MG63 (cell line): ENCODE measurements at regions not wholly inside any gene's neighbourhood (a gene's known extent, or its start where the extent isn't known, plus 50 kb on each side); places are given as distances from the start of the nearest gene placed in this dataset.

Experiments
- DNase-seq: peaks from one replicate; pipeline ENCODE4 v3.0.0-alpha.2; 2020
- H3K27me3 ChIP-seq: fragments of 250-450 bp; sonication (Bioruptor Pico); 2 replicates; pipeline ENCODE4 v1.5.1; 2020; ENCODE audit warnings: mild to moderate bottlenecking, moderate library complexity
- H3K36me3 ChIP-seq: fragments of 250-450 bp; sonication (Bioruptor Pico); 2 replicates; pipeline ENCODE4 v1.5.1; 2020; ENCODE audit warnings: mild to moderate bottlenecking, moderate library complexity
- H3K4me3 ChIP-seq: fragments of 250-450 bp; sonication (Bioruptor Pico); 2 replicates; pipeline ENCODE4 v1.5.1; 2020; ENCODE audit warnings: mild to moderate bottlenecking, moderate library complexity
- H3K9me3 ChIP-seq: fragments of 250-450 bp; sonication (Bioruptor Pico); 2 replicates; pipeline ENCODE4 v1.5.1; 2020; ENCODE audit warnings: mild to moderate bottlenecking, moderate library complexity

DNA sequence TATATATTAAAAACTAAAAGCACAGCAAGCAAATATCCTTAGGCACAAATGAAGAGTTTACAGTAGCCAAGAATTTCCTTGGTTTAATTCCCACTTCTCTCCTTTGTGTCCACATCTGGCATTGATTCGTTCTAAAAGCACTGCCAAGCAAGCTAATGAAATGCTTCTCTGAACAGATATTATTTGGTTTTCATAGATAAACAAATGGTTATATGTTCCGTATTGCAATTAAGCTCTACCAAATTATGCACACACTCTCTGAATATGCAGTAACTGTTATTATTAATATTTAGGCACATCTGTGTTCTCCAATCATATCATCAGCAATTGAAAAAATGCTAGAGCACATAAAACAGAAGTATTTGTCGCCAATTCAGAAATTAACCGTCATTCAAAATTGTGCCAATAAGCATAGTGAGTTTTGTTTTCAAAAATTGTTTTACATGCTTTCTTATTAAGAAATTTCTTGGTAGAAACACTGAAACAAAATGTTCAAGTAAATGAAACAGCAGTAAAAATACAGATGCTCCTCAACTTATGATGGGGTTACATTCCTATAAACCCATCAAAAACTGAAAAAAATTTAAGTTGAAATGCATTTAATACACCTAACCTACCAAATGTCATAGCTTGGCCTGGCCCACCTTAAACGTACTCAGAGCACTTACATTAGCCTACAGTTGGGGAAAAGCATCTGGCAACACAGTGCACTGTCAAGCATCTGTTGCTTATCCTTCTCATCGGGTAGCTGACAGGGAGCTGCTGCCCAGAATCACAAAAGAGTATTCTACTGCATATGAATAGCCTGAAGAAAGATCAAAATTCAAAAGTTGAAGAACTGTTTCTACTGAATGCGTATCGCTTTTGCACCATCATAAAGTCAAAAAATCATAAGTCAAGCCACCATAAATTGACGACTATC is 2134.7 kb downstream of the PCDH9 start:
- no peak for DNase-seq
- H3K9me3 ChIP-seq: no peaks in the 10 kb centered on the region
- H3K27me3 ChIP-seq: no peaks in the 10 kb centered on the region
- H3K4me3 ChIP-seq: no peak overlapping the region
- no peaks in the 10 kb centered on the region for H3K36me3 ChIP-seq

DNA sequence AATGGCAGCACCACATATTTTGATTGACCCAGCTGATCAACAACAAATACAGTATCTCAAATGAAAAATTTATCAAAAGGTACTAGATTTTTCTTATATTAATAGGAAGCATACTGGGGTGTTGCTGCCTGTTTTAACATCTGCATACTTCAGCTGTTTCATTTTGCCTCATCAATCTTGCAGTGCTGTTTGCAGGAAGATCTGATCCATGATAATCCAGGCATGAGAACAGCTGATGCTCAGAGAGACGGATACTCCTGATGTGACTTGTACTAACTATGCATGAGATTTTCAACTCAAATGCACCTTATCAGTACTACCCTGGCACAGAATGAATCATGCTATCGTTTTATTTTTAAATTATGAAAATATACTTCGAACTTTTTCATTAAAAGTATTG is 2136.8 kb downstream of the PCDH9 start:
- Histone ChIP-seq H3K4me3 (no peak overlapping the region), H3K27me3 (no peaks in the 10 kb centered on the region), H3K36me3 (no peaks in the 10 kb centered on the region), H3K9me3 (no peaks in the 10 kb centered on the region)
- no peak for DNase-seq

DNA sequence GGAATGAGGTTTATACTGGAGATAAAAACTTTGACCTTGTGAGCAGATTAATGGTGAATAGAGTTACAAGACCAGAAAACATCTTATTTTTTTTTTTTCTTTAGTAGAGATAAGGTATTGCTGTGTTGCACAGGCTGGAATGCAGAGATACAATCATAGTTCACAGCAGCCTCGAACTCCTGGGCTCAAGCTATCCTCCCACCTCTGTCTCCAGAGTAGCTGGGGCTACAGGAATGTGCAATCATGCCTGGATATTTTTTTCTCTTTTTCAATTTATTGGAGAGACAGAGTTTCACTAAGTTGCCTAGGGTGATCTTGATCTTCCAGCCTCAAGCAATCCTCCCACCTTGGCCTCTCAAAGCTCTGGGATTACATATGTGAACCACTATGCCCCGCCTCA is 2139.1 kb downstream of the PCDH9 start:
- no peaks in the 10 kb centered on the region for H3K36me3 ChIP-seq
- no peak for DNase-seq
- H3K27me3 ChIP-seq: no peaks in the 10 kb centered on the region
- no peaks in the 10 kb centered on the region for H3K9me3 ChIP-seq
- no peak overlapping the region for H3K4me3 ChIP-seq

DNA sequence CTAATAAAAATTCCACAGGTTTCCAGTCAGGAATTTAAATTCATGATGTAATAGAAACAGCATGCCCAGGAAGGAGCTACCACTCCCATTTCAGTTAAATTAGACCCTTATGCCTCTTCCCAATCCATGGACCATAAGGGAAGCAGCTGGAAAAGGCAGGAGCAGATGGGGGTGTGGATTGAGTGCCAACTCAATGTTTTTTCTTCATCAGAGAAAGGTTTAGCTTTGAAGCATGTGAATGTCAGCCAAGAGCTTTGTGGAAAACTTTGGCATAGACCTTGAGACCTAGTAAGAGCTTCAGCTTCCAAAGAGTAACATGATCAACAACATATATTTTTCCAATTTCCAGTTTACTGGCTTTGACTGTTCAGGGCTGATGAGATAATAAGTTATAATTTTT is 2139.9 kb downstream of the PCDH9 start:
- H3K9me3 ChIP-seq: no peaks in the 10 kb centered on the region
- H3K36me3 ChIP-seq: no peaks in the 10 kb centered on the region
- H3K4me3 ChIP-seq: no peak overlapping the region
- no peak for DNase-seq
- H3K27me3 ChIP-seq: no peaks in the 10 kb centered on the region

DNA sequence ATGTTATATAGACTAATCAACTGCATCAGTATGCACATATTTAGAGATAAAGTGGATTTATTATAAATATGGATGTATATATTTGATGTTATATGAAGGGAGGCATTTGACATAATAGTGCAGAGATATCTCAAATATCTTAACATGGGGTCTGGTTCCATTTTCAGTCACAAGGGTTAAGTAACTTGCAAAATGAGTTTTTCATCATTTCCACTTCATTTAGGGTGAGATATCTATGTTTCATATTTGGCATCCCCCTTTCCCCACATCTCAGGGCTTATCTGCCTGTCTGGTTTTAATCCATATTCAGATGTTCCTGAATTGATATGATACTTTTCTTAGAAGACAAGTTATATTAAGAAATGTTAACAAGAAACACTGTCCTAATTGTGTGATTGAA is 2141.2 kb downstream of the PCDH9 start:
- Histone ChIP-seq H3K27me3 (no peaks in the 10 kb centered on the region), H3K4me3 (no peak overlapping the region), H3K36me3 (no peaks in the 10 kb centered on the region), H3K9me3 (no peaks in the 10 kb centered on the region)
- no peak for DNase-seq

DNA sequence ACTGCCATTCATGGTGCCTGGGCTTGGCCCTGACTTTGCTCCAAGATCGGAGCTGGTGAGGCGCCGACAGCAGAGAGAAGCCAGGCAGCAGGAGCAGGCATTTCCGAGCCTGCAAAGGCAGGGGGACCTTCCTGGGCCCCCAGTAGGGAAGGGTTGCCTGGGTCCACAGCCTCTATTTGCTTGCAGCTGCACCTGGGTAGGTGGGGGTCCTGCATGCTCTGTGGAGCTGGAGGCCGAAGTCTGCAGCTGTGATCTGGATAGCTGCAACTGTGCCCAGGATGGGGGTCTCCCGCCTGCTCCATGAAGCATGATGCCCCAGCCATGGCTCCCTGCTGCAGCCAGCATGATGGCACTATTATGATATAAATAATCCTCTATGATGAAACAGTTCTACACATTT is 2144.2 kb downstream of the PCDH9 start:
- Histone ChIP-seq H3K27me3 (no peaks in the 10 kb centered on the region), H3K4me3 (no peak overlapping the region), H3K36me3 (no peaks in the 10 kb centered on the region), H3K9me3 (no peaks in the 10 kb centered on the region)
- DNase-seq: no peak

DNA sequence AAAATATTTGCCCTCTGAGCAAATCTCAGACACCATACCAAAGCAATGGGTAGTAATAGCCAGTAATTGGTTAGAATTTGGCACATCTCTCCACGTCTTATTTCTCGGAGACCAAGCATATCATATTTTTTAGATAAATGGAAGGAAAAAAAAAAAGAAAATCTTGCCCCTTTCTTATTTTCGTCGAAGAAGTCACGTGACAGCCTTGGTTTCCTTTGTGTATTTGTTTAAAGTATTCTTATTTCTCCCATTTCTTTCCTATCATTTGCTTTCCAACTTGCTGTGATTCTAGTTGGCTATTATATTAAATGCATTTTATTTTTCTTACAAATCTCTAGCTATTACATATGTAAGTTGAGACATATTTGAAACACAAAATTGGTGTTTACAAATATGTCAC is 2155.9 kb downstream of the PCDH9 start:
- H3K4me3 ChIP-seq: no peak overlapping the region
- H3K27me3 ChIP-seq: no peaks in the 10 kb centered on the region
- no peaks in the 10 kb centered on the region for H3K36me3 ChIP-seq
- DNase-seq: no peak
- H3K9me3 ChIP-seq: no peaks in the 10 kb centered on the region

DNA sequence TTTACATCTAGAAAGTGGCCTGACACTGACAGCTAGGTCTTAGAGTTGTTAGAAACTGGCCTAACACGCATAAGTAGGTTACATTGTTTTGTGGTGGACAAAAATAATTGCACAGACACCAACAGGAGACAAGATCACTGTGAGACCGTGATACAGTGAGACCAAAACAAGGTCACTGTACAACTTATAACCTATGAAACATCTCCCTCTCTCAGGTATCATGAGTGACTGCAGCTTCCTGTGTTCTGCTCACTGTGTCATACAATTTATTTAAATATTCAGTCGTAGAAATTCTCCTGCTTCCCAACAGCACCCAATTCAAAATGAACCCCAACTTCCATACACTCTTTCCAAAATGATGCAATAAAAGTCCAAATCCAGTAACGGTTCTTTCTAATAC is 2165.2 kb downstream of the PCDH9 start:
- DNase-seq: no peak
- Histone ChIP-seq H3K9me3 (no peaks in the 10 kb centered on the region), H3K27me3 (no peaks in the 10 kb centered on the region), H3K4me3 (no peak overlapping the region), H3K36me3 (no peaks in the 10 kb centered on the region)

DNA sequence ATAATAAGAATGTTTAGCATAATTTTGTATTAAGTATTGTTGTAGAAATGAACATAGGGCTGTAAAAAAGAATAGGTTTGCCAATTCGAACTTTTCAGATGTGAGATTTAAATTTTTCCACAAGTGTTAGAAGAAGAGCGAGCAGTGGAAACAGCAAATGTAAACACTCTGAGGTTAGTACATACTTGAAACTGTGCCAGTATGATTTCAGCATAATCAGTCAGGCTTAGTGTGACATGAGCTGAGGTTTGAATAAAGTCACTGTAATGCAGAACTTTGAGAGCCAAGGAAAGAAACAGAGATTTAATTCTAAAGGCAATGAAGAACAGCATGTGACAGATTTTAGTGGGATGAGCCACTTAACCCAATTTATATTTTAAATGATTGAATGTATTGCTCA is 2166.4 kb downstream of the PCDH9 start:
- Histone ChIP-seq H3K9me3 (no peaks in the 10 kb centered on the region), H3K4me3 (no peak overlapping the region), H3K27me3 (no peaks in the 10 kb centered on the region), H3K36me3 (no peaks in the 10 kb centered on the region)
- no peak for DNase-seq

DNA sequence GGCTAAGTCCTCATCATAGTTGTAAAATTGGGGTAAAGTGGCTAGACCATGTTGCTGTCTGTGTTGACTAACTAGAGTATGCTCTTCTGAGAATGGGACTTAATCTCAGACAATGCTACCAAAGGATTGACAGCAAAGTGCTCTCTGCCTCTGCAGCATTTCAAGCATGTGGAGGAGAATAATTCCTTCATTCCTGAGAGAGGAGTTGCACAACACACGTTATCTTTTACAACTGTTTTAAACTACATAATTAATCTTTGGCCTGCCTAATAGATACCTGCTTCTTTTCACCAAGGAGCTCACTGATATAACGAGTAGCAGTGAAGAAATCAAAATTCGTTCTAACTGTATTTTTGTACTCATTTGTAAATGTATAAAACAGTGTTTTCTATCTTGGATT is 2172.2 kb downstream of the PCDH9 start:
- no peaks in the 10 kb centered on the region for H3K27me3 ChIP-seq
- H3K36me3 ChIP-seq: no peaks in the 10 kb centered on the region
- H3K9me3 ChIP-seq: peaks cover 5% of the 10 kb centered on the region
- no peak for DNase-seq
- H3K4me3 ChIP-seq: no peak overlapping the region

DNA sequence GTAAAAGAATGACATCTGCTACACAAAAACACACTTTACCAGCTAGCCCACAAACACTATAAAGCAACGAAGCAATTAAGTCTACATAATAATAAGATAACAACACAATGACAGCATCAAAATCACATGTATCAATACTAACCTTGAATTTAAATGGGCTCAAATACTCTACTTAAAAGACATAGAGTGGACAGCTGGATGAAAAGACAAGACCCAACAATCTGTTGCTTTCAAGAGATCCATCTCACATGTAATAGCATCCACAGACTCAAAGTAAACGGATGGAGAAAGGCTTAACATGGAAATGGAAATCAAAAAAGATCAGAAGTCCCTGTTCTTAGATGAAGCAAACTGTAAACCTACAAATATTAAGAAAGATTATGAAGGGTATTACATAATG is 2175.9 kb downstream of the PCDH9 start:
- Histone ChIP-seq H3K36me3 (no peaks in the 10 kb centered on the region), H3K27me3 (no peaks in the 10 kb centered on the region), H3K9me3 (peaks cover 5% of the 10 kb centered on the region), H3K4me3 (no peak overlapping the region)
- DNase-seq: no peak

DNA sequence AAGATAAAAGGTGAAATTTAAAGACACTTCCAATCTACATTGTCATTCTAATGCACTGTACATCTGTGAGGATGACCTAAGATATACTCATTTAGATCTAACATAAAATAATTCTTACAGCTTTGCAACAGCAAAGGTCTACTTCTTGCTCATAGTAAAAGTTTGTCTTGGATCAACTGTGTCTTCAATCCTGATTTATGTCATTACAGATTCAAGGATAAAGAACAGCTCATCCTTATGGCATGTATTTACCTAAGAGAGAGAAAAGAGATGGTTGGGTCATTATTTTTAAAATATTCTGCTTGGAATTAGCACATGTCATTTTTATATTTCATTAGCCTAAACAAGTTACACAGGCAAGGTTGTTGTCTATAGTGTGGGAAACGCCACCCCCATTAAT is 2193.1 kb downstream of the PCDH9 start:
- DNase-seq: no peak
- H3K27me3 ChIP-seq: no peaks in the 10 kb centered on the region
- H3K36me3 ChIP-seq: no peaks in the 10 kb centered on the region
- no peaks in the 10 kb centered on the region for H3K9me3 ChIP-seq
- no peak overlapping the region for H3K4me3 ChIP-seq

DNA sequence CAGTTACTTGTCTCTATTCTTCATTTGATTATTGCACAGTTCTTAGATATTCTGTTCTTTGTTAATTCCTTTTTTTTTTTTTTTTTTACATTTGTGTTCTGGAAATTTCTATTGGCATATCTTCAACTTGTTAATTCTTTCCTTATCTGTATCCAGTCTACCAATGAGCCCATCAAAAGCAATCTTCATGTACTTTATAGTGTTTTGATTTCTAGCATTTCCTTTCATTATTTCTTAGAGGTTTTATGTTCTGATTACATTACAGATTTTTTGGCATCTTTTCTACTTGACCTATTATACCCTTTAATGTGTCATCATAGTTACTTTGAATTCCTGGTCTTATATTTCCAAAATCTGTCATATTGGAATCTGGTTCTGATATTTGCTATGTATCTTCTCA is 2194.8 kb downstream of the PCDH9 start:
- DNase-seq: no peak
- H3K36me3 ChIP-seq: no peaks in the 10 kb centered on the region
- no peaks in the 10 kb centered on the region for H3K27me3 ChIP-seq
- no peak overlapping the region for H3K4me3 ChIP-seq
- H3K9me3 ChIP-seq: no peaks in the 10 kb centered on the region

DNA sequence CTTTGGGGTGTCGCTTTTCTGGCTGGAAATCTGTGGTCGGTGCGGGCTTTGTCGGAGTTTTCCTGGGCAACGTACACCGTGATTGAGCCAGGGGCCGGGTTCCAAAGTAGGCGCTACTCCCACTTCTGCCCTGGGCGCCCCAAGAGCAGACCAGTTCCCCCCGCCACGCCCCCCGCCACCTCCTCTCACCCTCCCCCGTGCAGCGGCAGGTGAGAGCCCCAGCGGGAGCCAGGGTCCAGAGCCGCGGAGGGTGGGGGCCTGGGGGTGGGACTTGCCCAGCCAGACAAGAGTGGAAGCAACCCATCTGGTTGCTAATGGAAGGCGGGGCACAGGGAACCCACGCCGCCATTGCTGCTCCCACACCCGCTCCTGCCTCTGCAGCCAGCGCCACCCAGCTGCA is 2195.9 kb downstream of the PCDH9 start:
- Histone ChIP-seq H3K4me3 (no peak overlapping the region), H3K36me3 (no peaks in the 10 kb centered on the region), H3K9me3 (no peaks in the 10 kb centered on the region), H3K27me3 (no peaks in the 10 kb centered on the region)
- no peak for DNase-seq

DNA sequence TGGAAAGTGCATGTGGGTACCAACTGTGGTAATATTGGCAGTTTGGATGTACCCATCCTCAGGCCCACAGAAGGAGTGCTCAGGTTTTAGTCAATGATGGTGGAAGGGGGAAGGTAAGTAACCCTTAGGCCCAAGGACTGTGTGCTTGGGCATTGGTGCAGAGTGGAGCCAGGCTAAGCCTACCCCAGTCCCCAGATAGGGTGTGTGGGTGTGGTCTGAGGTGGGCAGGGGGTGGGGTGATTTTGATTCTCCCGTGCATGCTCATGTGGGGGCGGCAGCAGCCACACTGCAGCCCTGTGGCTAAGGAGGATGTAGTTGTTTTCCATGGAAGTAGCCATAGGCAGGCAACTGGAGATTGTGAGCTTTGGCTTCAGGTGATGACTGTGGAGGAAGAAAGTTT is 2197.3 kb downstream of the PCDH9 start:
- no peak for DNase-seq

DNA sequence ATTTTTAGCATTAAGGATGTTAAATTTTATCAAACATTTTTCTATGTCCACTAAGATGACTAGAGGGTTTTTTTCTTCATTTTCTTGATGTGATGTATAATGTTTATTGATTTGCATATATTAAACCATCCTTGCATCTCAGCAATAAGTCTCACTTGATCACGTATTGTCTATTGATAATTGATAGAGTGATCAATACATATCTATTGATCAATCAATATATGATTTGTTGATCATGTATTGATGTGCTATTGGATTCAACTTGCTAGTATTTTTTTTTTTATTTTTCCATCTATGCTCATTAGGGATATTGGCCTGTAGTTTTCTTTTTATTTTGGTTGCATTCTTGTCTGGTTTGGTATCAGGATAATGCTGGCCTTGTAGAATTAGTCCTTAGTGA is 2202.0 kb downstream of the PCDH9 start:
- H3K36me3 ChIP-seq: no peaks in the 10 kb centered on the region
- H3K4me3 ChIP-seq: no peak overlapping the region
- H3K27me3 ChIP-seq: no peaks in the 10 kb centered on the region
- no peaks in the 10 kb centered on the region for H3K9me3 ChIP-seq
- DNase-seq: no peak

More for the DNA sequence above, 2197.3 kb downstream of the PCDH9 start:
- Histone ChIP-seq H3K36me3 (no peaks in the 10 kb centered on the region), H3K4me3 (no peak overlapping the region), H3K9me3 (no peaks in the 10 kb centered on the region), H3K27me3 (no peaks in the 10 kb centered on the region)

DNA sequence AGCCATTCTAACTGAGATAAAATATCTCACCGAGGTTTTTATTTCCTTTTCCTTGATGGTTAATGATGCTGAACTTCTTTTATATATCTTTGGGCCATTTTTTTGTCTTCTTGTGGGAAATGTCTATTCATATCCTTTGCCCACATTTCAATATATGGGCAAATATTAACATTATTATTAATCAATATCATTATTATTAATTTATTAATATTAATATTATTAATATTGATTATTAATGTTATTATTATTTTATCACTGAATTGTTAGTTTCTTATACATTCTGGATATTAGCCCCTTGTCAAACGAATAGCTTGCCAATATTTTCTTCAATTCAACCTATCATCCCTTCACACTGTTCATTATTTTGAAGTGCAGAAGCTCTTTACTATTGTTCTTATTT is 2203.6 kb downstream of the PCDH9 start:
- no peaks in the 10 kb centered on the region for H3K27me3 ChIP-seq
- H3K9me3 ChIP-seq: no peaks in the 10 kb centered on the region
- H3K4me3 ChIP-seq: no peak overlapping the region
- no peak for DNase-seq
- H3K36me3 ChIP-seq: no peaks in the 10 kb centered on the region

DNA sequence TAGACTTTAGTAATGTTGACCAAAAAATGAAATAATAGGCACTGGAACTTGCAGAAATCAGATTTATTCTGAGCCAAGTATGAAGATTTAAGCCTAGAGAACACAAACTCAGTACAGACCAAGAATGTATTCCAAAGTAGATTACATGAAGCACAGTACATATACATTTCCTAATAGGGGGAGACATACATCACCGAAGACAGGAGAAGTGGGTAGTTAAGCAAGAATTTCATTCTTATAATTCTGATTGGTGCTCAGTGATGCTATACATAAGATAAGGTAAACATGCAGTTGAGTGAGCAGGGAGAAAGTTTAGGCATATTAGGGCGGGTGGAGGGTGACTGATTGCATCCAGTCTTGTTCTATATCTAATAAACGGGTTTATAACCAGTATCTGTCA is 2218.8 kb downstream of the PCDH9 start:
- no peaks in the 10 kb centered on the region for H3K9me3 ChIP-seq
- H3K4me3 ChIP-seq: no peak overlapping the region
- H3K36me3 ChIP-seq: no peaks in the 10 kb centered on the region
- no peak for DNase-seq
- H3K27me3 ChIP-seq: no peaks in the 10 kb centered on the region
